ENCODE measurements at regions not wholly inside any gene's neighbourhood (a gene's known extent, or its start where the extent isn't known, plus 50 kb on each side); places are given as distances from the start of the nearest gene placed in this dataset.

DNA sequence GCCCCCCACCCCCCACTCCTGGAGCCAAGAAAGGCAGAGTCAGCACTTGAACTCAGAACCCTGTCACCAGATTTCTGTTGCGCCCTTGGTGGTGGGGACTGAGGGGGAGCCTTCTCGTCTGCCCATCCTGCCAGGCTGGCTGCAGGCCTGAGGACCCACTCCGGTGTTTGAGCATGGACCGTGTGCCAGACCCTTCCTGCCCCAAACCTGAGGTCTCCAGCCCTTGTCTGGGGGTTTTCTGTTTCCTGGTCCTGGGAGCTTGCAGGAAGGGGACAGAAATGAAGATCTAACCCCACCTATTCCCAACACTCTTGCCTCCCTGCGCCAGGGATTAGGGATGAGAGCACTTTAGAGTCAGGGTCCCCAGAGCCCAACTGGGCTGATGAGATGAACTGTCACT lies 190.6 kb downstream of the HAUS1 start:
- DNase-seq (no peak), ATAC-seq (ENCODE audit: low read depth) (no peak)
- peaks cover 8% of the 10 kb centered on the region for H3K4me1 Mint-ChIP-seq
- TF ChIP-seq, protein P1, sequence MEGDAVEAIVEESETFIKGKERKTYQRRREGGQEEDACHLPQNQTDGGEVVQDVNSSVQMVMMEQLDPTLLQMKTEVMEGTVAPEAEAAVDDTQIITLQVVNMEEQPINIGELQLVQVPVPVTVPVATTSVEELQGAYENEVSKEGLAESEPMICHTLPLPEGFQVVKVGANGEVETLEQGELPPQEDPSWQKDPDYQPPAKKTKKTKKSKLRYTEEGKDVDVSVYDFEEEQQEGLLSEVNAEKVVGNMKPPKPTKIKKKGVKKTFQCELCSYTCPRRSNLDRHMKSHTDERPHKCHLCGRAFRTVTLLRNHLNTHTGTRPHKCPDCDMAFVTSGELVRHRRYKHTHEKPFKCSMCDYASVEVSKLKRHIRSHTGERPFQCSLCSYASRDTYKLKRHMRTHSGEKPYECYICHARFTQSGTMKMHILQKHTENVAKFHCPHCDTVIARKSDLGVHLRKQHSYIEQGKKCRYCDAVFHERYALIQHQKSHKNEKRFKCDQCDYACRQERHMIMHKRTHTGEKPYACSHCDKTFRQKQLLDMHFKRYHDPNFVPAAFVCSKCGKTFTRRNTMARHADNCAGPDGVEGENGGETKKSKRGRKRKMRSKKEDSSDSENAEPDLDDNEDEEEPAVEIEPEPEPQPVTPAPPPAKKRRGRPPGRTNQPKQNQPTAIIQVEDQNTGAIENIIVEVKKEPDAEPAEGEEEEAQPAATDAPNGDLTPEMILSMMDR (IDR thresholded peaks at IDR 0.05): no peak
- no peak for TF ChIP-seq EZH2 (IDR thresholded peaks at IDR 0.05; ENCODE audit: borderline replicate concordance, insufficient read depth, low read depth, low read length, poor library complexity, severe bottlenecking)
- ChIA-PET POLR2A (no interaction called here), CTCF (no interaction called here)
- Histone ChIP-seq H3K27me3 (replicated peaks in 1 of 4; ENCODE audit: control extremely low read depth in 1 of 4, control insufficient read depth in 3 of 4, insufficient read depth in 4 of 4, low read length in 3 of 4) (no peaks in the 10 kb centered on the region), H3K4me2 (replicated peaks; ENCODE audit: low read depth, low read length, poor library complexity, severe bottlenecking) (no peak overlapping the region), H2AFZ (ENCODE audit: insufficient read depth, low read depth, low read length, poor library complexity, severe bottlenecking) (no peak overlapping the region), H3K36me3 (replicated peaks in 1 of 2; ENCODE audit: control extremely low read depth in 1 of 2, control insufficient read depth in 1 of 2, extremely low read depth in 1 of 2, insufficient read depth in 2 of 2, low read length in 1 of 2) (no peaks in the 10 kb centered on the region), H3K4me3 (ENCODE audit: control extremely low read depth in 1 of 5, extremely low read depth in 1 of 5, insufficient read depth in 1 of 5, low read depth in 2 of 5, low read length in 4 of 5) (no peak overlapping the region), H3K9ac (ENCODE audit: low read length) (no peak overlapping the region), H4K20me1 (ENCODE audit: control insufficient read depth, insufficient read depth, low read length, poor library complexity, severe bottlenecking) (no peaks in the 10 kb centered on the region), H3K9me3 (ENCODE audit: control extremely low read depth in 1 of 3, control insufficient read depth in 2 of 3, insufficient read depth in 1 of 3, low read length in 2 of 3) (no peaks in the 10 kb centered on the region), H3K27ac (ENCODE audit: low read length in 2 of 2) (no peak overlapping the region), H3K4me1 (ENCODE audit: control insufficient read depth in 2 of 2, insufficient read depth in 2 of 2, low read length in 2 of 2) (no peaks in the 10 kb centered on the region), H3K79me2 (ENCODE audit: control insufficient read depth, insufficient read depth, low read length) (no peaks in the 10 kb centered on the region)
- no peaks in the 10 kb centered on the region for H3K9me3 Mint-ChIP-seq (ENCODE audit: insufficient read depth)
- H3K27me3 Mint-ChIP-seq: peaks cover 6% of the 10 kb centered on the region
- intact Hi-C loops (cut with micrococcal nuclease): no loop called here
- WGBS (ENCODE audit: insufficient coverage): 94% methylated on average over 3 of the region's 5 CpGs
- H3K4me3 Mint-ChIP-seq: no peak overlapping the region
- H3K27ac Mint-ChIP-seq: no peak overlapping the region

DNA sequence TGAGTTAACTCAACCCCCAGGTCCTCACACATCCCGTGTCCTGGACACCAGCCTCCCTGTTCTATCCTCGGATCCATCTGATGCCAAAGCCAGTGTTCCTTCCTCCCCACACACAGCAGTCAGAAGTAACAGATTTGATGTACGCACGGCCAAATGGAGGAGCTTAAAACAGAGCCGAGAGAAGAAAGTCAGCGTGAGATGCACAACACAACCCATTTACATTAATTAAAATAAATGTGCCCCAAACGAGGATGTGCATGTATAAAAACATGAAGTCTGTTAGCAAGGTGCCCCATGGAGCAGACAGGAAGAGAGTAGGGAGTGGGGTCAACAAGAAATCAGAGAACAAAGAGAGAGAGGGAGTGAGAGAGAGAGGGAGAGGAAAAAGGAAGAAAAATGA lies 191.2 kb downstream of the HAUS1 start:
- Mint-ChIP-seq H3K4me1 (peaks cover 8% of the 10 kb centered on the region), H3K27ac (no peak overlapping the region), H3K27me3 (peaks cover 6% of the 10 kb centered on the region), H3K9me3 (ENCODE audit: insufficient read depth) (no peaks in the 10 kb centered on the region), H3K4me3 (no peak overlapping the region)
- H3K4me2 ChIP-seq (replicated peaks; ENCODE audit: low read depth, low read length, poor library complexity, severe bottlenecking): no peak overlapping the region
- H3K27ac ChIP-seq (ENCODE audit: low read length in 2 of 2): no peak overlapping the region
- H3K27me3 ChIP-seq (replicated peaks in 1 of 4; ENCODE audit: control extremely low read depth in 1 of 4, control insufficient read depth in 3 of 4, insufficient read depth in 4 of 4, low read length in 3 of 4): no peaks in the 10 kb centered on the region
- H3K4me1 ChIP-seq (ENCODE audit: control insufficient read depth in 2 of 2, insufficient read depth in 2 of 2, low read length in 2 of 2): no peaks in the 10 kb centered on the region
- intact Hi-C loops (cut with micrococcal nuclease): no loop called here
- WGBS (ENCODE audit: insufficient coverage): 50% methylated on average over 2 of the region's 7 CpGs
- ChIA-PET CTCF (no interaction called here), POLR2A (no interaction called here)
- TF ChIP-seq, protein P1 (IDR thresholded peaks at IDR 0.05): no peak
- TF ChIP-seq EZH2 (IDR thresholded peaks at IDR 0.05; ENCODE audit: borderline replicate concordance, insufficient read depth, low read depth, low read length, poor library complexity, severe bottlenecking): no peak
- H2AFZ ChIP-seq (ENCODE audit: insufficient read depth, low read depth, low read length, poor library complexity, severe bottlenecking): no peak overlapping the region
- no peaks in the 10 kb centered on the region for H3K9me3 ChIP-seq (ENCODE audit: control extremely low read depth in 1 of 3, control insufficient read depth in 2 of 3, insufficient read depth in 1 of 3, low read length in 2 of 3)
- ATAC-seq (ENCODE audit: low read depth): no peak
- H4K20me1 ChIP-seq (ENCODE audit: control insufficient read depth, insufficient read depth, low read length, poor library complexity, severe bottlenecking): no peaks in the 10 kb centered on the region
- no peaks in the 10 kb centered on the region for H3K36me3 ChIP-seq (replicated peaks in 1 of 2; ENCODE audit: control extremely low read depth in 1 of 2, control insufficient read depth in 1 of 2, extremely low read depth in 1 of 2, insufficient read depth in 2 of 2, low read length in 1 of 2)
- DNase-seq: no peak
- H3K4me3 ChIP-seq (ENCODE audit: control extremely low read depth in 1 of 5, extremely low read depth in 1 of 5, insufficient read depth in 1 of 5, low read depth in 2 of 5, low read length in 4 of 5): no peak overlapping the region
- no peaks in the 10 kb centered on the region for H3K79me2 ChIP-seq (ENCODE audit: control insufficient read depth, insufficient read depth, low read length)
- H3K9ac ChIP-seq (ENCODE audit: low read length): no peak overlapping the region

All from B cell (primary cell).